HepG2 (cell line): ENCODE measurements at regions not wholly inside any gene's neighbourhood (a gene's known extent, or its start where the extent isn't known, plus 50 kb on each side); places are given as distances from the start of the nearest gene placed in this dataset.

Experiments used
- ATF4 ChIP-seq, 2 experiments: fragments of 450-650 bp in 1 of 2; sonication (generic) in 1 of 2; formaldehyde crosslinking; IDR thresholded peaks; 2 replicates each; pipeline versions ENCODE4 v1.5.0 to v1.8.0; 2020 to 2022; ENCODE audit warnings: mild to moderate bottlenecking in 1 of 2, missing genetic modification reagents in 1 of 2
- BHLHE40 ChIP-seq: IDR thresholded peaks from 2 replicates; pipeline ENCODE4 v1.6.1; 2011; ENCODE audit warnings: low read length, improper control_type of control experiment
- HBP1 ChIP-seq: IDR thresholded peaks from 2 replicates; pipeline ENCODE4 v1.6.1; 2016; ENCODE audit warnings: low read depth, control low read depth
- MED1 ChIP-seq: sonication (generic); formaldehyde crosslinking; IDR thresholded peaks from 2 replicates; pipeline ENCODE4 v1.4.0; 2020; ENCODE audit warnings: missing genetic modification reagents
- MIER3 ChIP-seq: IDR thresholded peaks from 2 replicates; pipeline ENCODE4 v1.6.1; 2016; ENCODE audit warnings: missing compliant biosample characterization, borderline replicate concordance
- NCOA1 ChIP-seq: sonication (generic); formaldehyde crosslinking; IDR thresholded peaks from 2 replicates; pipeline ENCODE4 v1.9.0; 2021; ENCODE audit warnings: missing genetic modification reagents
- NFIC ChIP-seq: IDR thresholded peaks from 2 replicates; pipeline ENCODE4 v1.6.1; 2012; ENCODE audit warnings: mild to moderate bottlenecking, low read length, inconsistent platforms
- PBX3 ChIP-seq: sonication (generic); formaldehyde crosslinking; IDR thresholded peaks from 2 replicates; pipeline ENCODE4 v1.8.1; 2023; ENCODE audit warnings: missing genetic modification reagents, inconsistent platforms, borderline replicate concordance
- RARG ChIP-seq: sonication (generic); formaldehyde crosslinking; IDR thresholded peaks from 2 replicates; pipeline ENCODE4 v1.4.0; 2020; ENCODE audit warnings: low read depth, mild to moderate bottlenecking, missing genetic modification reagents
- RNF2 ChIP-seq: fragments of 450-650 bp; conservative IDR thresholded peaks from 2 replicates; pipeline ENCODE4 v1.6.1; 2016; ENCODE audit warnings: low read depth
- SAFB2 ChIP-seq: sonication (generic); formaldehyde crosslinking; IDR thresholded peaks from 2 replicates; pipeline ENCODE4 v1.5.1; 2020; ENCODE audit warnings: missing genetic modification reagents, low read depth, mild to moderate bottlenecking, borderline replicate concordance
- TFDP1 ChIP-seq: IDR thresholded peaks from 2 replicates; pipeline ENCODE4 v1.6.1; 2016; ENCODE audit warnings: missing compliant biosample characterization, missing genetic modification reagents, borderline replicate concordance
- ZFP36 ChIP-seq: fragments of 150-350 bp; IDR thresholded peaks from 2 replicates; pipeline ENCODE4 v1.6.1; 2018; ENCODE audit warnings: borderline replicate concordance, low read length, low read depth; ENCODE audit not compliant: partially characterized antibody
- ZKSCAN8 ChIP-seq: IDR thresholded peaks from 2 replicates; pipeline ENCODE4 v1.6.1; 2016; ENCODE audit warnings: borderline replicate concordance, missing genetic modification reagents, missing compliant biosample characterization
- ZNF124 ChIP-seq: sonication (generic); formaldehyde crosslinking; IDR thresholded peaks from 2 replicates; pipeline ENCODE4 v1.4.0; 2020; ENCODE audit warnings: missing genetic modification reagents
- ZNF512B ChIP-seq: sonication (generic); formaldehyde crosslinking; IDR thresholded peaks from 2 replicates; pipeline ENCODE4 v1.5.1; 2020; ENCODE audit warnings: missing genetic modification reagents, mild to moderate bottlenecking, borderline replicate concordance
- ZNF557 ChIP-seq: sonication (generic); formaldehyde crosslinking; IDR thresholded peaks from 2 replicates; pipeline ENCODE4 v1.4.0; 2020; ENCODE audit warnings: missing genetic modification reagents
- ZNF629 ChIP-seq: sonication (generic); formaldehyde crosslinking; conservative IDR thresholded peaks from 2 replicates; pipeline ENCODE4 v1.5.0; 2020; ENCODE audit warnings: missing genetic modification reagents
- ZNF703 ChIP-seq: sonication (generic); formaldehyde crosslinking; IDR thresholded peaks from 2 replicates; pipeline ENCODE4 v1.5.1; 2020; ENCODE audit warnings: missing genetic modification reagents, mild to moderate bottlenecking, moderate library complexity, borderline replicate concordance
- ZNF770 ChIP-seq: sonication (generic); formaldehyde crosslinking; IDR thresholded peaks from 2 replicates; pipeline ENCODE4 v1.5.0; 2020; ENCODE audit warnings: mild to moderate bottlenecking, missing genetic modification reagents

- TF ChIP-seq ZNF703 (CRISPR knock-in tag): no peak
- peak; percentile 42; the same call in 1 of the 2 replicates for TF ChIP-seq NFIC
- TF ChIP-seq ZNF512B: no peak
- TF ChIP-seq MIER3 (CRISPR knock-in tag): no peak
- no peak for TF ChIP-seq ZNF557 (CRISPR knock-in tag)
- no peak for TF ChIP-seq ZNF770 (CRISPR knock-in tag)
- TF ChIP-seq HBP1 (CRISPR knock-in tag): no peak
- TF ChIP-seq RARG (CRISPR knock-in tag): no peak
- no peak for TF ChIP-seq RNF2
- no peak for TF ChIP-seq SAFB2
- TF ChIP-seq BHLHE40: no peak
- TF ChIP-seq ZFP36: no peak
- TF ChIP-seq ZKSCAN8 (CRISPR knock-in tag): no peak
- TF ChIP-seq MED1 (CRISPR knock-in tag): peak; percentile 44; the same call in 1 of the 2 replicates
- no peak for TF ChIP-seq TFDP1 (CRISPR knock-in tag)
- TF ChIP-seq ZNF124 (CRISPR knock-in tag): no peak
- TF ChIP-seq ZNF629 (CRISPR knock-in tag): no peak
- no peak for TF ChIP-seq PBX3
- no peak for TF ChIP-seq NCOA1 (CRISPR knock-in tag)
- TF ChIP-seq ATF4 (CRISPR knock-in tag; IDR thresholded peaks at IDR 0.05): no peak
Measured at GRCh38 chr12:115261691-115262398, 577.9 kb upstream of the TBX3 start (continued).
